ENCODE measurements at regions not wholly inside any gene's neighbourhood (a gene's known extent, or its start where the extent isn't known, plus 50 kb on each side); places are given as distances from the start of the nearest gene placed in this dataset.

DNA sequence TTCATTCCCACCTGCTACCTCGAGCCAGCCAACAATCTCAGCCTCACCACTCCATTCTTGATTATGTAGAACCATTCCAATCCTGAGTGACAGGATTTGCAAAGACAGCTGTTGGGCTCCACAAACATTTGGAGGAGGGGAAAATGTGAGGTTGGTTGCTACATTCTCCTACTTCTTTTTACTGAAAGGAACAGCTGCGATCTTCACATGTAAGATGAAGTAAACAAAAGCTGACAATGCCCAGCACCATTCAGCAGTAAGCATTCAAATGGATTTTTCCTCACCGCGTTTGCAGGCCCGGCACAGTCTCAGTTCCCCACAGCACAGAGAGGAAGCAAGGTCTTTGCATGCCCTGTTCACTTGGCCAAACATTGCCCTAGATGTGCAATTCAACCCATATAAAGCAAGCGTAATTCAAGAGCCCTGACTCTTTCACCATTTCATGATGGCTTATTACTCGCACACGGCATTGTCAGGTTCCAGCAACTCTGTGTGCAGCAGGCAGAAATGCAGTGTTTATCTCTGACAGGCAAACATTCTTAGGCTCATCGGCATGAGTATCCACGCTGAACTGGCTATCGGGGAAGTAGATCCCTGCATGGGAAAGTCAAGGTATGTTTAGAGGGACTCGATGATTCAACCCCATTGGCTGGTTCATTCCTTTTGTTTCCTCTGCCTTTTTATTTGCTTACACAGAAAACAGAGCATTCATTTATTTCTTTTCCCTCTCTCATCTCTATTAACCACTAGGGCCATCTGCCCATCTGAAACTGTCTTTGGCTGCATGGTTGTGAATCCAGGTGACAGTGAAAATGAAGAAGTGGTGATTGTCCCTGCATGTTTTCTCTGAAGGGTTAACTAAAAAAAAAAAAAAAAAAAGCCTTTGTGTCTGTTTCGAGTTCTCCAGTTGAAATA, 236.1 kb upstream of the PLEKHG7 start:
- H3K9ac ChIP-seq (ENCODE audit: insufficient read length): no peak overlapping the region
- no peak for DNase-seq (ENCODE audit: low read depth, low spot score)
- H3K27ac ChIP-seq: no peak overlapping the region
- H3K4me3 ChIP-seq: no peak overlapping the region
- no peaks in the 10 kb centered on the region for H3K9me3 ChIP-seq (ENCODE audit: low read depth, low read length)
- TF ChIP-seq POLR2AphosphoS5 (IDR thresholded peaks at IDR 0.05; ENCODE audit: borderline replicate concordance, low read depth, low read length) (no peak), FOXP2 (optimal IDR thresholded peaks at IDR 0.05; ENCODE audit: control extremely low read depth, extremely low read length, insufficient read depth) (no peak), EZH2 (IDR thresholded peaks at IDR 0.05) (no peak)
- H3K36me3 ChIP-seq (ENCODE audit: insufficient read depth, low read length): no peaks in the 10 kb centered on the region

DNA sequence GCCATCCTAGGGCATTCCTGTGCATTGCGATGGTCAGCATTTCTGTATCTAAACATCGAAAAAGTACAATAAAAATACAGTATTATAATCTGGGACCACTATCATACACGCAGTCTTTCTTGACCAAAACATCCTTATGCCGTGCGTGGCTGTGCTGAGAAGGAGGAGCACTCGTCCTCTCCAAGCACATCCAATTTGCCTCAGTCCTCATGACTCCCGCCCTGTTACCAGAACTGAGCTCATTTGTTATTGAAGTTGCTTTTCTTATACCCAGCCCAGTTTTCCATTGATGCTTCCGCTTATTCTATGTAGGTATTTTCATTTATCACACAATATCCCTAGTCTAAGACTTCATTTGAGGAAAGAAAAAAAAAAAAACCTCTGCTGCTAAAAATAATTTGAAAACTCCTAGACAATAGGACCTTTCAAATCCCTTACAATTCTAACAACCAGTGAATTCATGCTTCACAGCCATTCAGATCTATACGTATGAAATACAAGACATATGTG, 236.9 kb upstream of the PLEKHG7 start:
- DNase-seq (ENCODE audit: low read depth, low spot score): no peak
- H3K4me3 ChIP-seq: no peak overlapping the region

DNA sequence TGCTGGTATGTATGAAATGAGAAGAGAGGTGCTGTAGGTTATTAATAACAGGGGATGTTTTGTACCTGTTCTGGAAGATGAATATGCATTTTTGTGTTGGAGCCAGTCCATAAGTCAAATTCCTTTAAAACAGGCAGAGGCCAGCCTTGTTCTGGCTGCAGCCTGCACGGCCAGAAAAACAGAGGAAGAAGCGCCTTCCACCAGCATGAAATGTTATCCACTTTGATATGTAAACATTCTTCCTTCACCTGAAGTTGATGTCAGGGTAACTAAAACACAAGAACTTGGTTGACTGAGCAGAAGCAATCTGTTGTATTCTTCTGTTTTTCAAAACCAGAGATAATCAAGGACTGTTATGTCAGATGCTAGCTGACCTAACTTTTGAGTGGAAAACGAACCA, 237.9 kb upstream of the PLEKHG7 start:
- no peaks in the 10 kb centered on the region for H3K36me3 ChIP-seq (ENCODE audit: insufficient read depth, low read length)
- no peak overlapping the region for H3K27ac ChIP-seq
- no peaks in the 10 kb centered on the region for H3K9me3 ChIP-seq (ENCODE audit: low read depth, low read length)
- no peak overlapping the region for H3K4me3 ChIP-seq
- H3K9ac ChIP-seq (ENCODE audit: insufficient read length): no peak overlapping the region
- no peak for DNase-seq (ENCODE audit: low read depth, low spot score)
- TF ChIP-seq EZH2 (IDR thresholded peaks at IDR 0.05) (no peak), FOXP2 (optimal IDR thresholded peaks at IDR 0.05; ENCODE audit: control extremely low read depth, extremely low read length, insufficient read depth) (no peak), POLR2AphosphoS5 (IDR thresholded peaks at IDR 0.05; ENCODE audit: borderline replicate concordance, low read depth, low read length) (no peak)

More for the DNA sequence above, 236.9 kb upstream of the PLEKHG7 start:
- no peaks in the 10 kb centered on the region for H3K36me3 ChIP-seq (ENCODE audit: insufficient read depth, low read length)
- no peak overlapping the region for H3K27ac ChIP-seq
- no peak overlapping the region for H3K9ac ChIP-seq (ENCODE audit: insufficient read length)
- no peak for TF ChIP-seq FOXP2 (optimal IDR thresholded peaks at IDR 0.05; ENCODE audit: control extremely low read depth, extremely low read length, insufficient read depth)
- TF ChIP-seq EZH2 (IDR thresholded peaks at IDR 0.05): no peak
- no peak for TF ChIP-seq POLR2AphosphoS5 (IDR thresholded peaks at IDR 0.05; ENCODE audit: borderline replicate concordance, low read depth, low read length)
- H3K9me3 ChIP-seq (ENCODE audit: low read depth, low read length): no peaks in the 10 kb centered on the region

DNA sequence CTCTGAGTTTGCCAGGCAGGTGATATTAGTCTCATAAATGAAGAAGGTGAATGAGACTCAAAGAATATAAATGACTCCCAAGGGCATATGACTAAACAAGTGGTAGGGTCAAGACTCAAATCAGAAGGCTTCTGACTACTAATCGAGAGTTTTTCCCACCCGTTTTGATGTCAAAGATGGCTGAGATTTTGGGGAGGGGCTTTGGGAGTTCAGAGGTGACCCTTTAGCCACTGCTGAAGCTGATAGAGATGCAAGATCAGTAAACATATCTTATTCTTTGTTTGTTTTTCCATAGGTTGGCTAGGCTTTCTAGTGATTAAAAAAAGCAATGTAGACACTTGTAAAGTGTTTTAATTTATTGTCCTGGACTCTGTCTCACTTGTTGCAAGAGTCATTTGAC, 239.6 kb upstream of the PLEKHG7 start:
- Histone ChIP-seq H3K9ac (ENCODE audit: insufficient read length) (no peak overlapping the region), H3K36me3 (ENCODE audit: insufficient read depth, low read length) (no peaks in the 10 kb centered on the region), H3K9me3 (ENCODE audit: low read depth, low read length) (no peaks in the 10 kb centered on the region), H3K4me3 (no peak overlapping the region), H3K27ac (no peak overlapping the region)
- DNase-seq (ENCODE audit: low read depth, low spot score): no peak
- TF ChIP-seq FOXP2 (optimal IDR thresholded peaks at IDR 0.05; ENCODE audit: control extremely low read depth, extremely low read length, insufficient read depth): no peak
- no peak for TF ChIP-seq POLR2AphosphoS5 (IDR thresholded peaks at IDR 0.05; ENCODE audit: borderline replicate concordance, low read depth, low read length)
- TF ChIP-seq EZH2 (IDR thresholded peaks at IDR 0.05): no peak

DNA sequence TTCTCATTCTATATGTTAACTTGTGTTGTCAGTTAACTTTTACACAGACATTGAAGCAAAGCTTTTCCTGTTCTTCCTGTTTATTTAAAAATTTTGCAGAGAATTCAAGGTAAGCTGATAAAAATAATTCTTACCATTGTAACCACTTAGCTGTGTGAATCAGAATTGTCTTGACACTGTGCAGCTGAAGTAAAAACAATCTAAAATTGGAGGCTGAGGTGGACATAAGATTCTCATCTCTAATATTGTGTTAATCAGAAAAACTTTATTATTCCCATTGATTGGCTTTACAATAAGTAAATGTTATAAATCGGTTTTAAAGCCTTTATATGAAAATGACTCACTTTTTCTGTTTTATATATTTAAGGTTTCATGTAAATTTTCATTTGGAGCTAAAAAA, 240.3 kb upstream of the PLEKHG7 start:
- no peaks in the 10 kb centered on the region for H3K36me3 ChIP-seq (ENCODE audit: insufficient read depth, low read length)
- no peak overlapping the region for H3K27ac ChIP-seq
- H3K9me3 ChIP-seq (ENCODE audit: low read depth, low read length): no peaks in the 10 kb centered on the region
- TF ChIP-seq FOXP2 (optimal IDR thresholded peaks at IDR 0.05; ENCODE audit: control extremely low read depth, extremely low read length, insufficient read depth) (no peak), POLR2AphosphoS5 (IDR thresholded peaks at IDR 0.05; ENCODE audit: borderline replicate concordance, low read depth, low read length) (no peak), EZH2 (IDR thresholded peaks at IDR 0.05) (no peak)
- no peak overlapping the region for H3K4me3 ChIP-seq
- DNase-seq (ENCODE audit: low read depth, low spot score): no peak
- H3K9ac ChIP-seq (ENCODE audit: insufficient read length): no peak overlapping the region

DNA sequence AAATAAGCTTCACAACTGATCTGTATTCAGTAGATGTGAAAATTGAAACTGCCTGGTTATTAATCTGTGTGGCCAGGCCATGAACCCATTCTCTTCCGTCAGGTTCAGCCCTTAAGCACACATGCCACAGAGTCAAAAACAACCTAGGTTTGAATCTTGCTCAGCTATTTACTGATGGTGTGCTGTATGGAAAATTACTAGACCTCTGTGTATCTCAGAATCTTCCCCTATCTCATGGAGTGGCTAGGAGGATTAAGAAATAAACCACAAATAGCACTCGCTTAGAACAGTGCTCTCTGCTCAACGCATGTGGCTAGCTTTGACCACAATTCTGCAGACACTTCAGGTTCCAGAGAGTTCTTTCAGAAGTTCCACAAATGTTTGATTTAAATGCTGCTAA, 240.7 kb upstream of the PLEKHG7 start:
- H3K27ac ChIP-seq: no peak overlapping the region
- no peaks in the 10 kb centered on the region for H3K36me3 ChIP-seq (ENCODE audit: insufficient read depth, low read length)
- H3K9me3 ChIP-seq (ENCODE audit: low read depth, low read length): no peaks in the 10 kb centered on the region
- TF ChIP-seq EZH2 (IDR thresholded peaks at IDR 0.05) (no peak), POLR2AphosphoS5 (IDR thresholded peaks at IDR 0.05; ENCODE audit: borderline replicate concordance, low read depth, low read length) (no peak), FOXP2 (optimal IDR thresholded peaks at IDR 0.05; ENCODE audit: control extremely low read depth, extremely low read length, insufficient read depth) (no peak)
- H3K9ac ChIP-seq (ENCODE audit: insufficient read length): no peak overlapping the region
- H3K4me3 ChIP-seq: no peak overlapping the region
- no peak for DNase-seq (ENCODE audit: low read depth, low spot score)

DNA sequence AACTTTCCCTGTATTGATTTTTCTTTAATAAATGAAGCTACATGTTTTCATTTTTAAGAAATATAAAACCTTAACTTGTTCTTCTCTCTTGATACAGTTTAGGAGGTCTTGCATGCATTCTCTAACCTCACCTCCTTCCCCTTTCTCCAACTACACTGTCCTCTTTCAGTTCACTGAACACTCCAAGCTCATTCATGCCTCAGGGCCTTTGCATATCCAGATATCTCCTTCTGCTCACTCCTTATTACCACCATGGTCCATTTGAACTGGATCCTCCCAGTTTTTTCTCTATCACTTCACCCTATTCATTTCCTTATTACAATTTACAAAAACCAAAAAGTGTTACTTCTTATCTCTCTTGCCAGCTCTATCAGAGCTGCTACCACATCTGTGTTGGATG, 242.9 kb upstream of the PLEKHG7 start:
- H3K9ac ChIP-seq (ENCODE audit: insufficient read length): no peak overlapping the region
- no peak for DNase-seq (ENCODE audit: low read depth, low spot score)
- H3K27ac ChIP-seq: no peak overlapping the region
- TF ChIP-seq EZH2 (IDR thresholded peaks at IDR 0.05) (no peak), POLR2AphosphoS5 (IDR thresholded peaks at IDR 0.05; ENCODE audit: borderline replicate concordance, low read depth, low read length) (no peak), FOXP2 (optimal IDR thresholded peaks at IDR 0.05; ENCODE audit: control extremely low read depth, extremely low read length, insufficient read depth) (no peak)
- no peaks in the 10 kb centered on the region for H3K36me3 ChIP-seq (ENCODE audit: insufficient read depth, low read length)
- no peaks in the 10 kb centered on the region for H3K9me3 ChIP-seq (ENCODE audit: low read depth, low read length)
- H3K4me3 ChIP-seq: no peak overlapping the region

DNA sequence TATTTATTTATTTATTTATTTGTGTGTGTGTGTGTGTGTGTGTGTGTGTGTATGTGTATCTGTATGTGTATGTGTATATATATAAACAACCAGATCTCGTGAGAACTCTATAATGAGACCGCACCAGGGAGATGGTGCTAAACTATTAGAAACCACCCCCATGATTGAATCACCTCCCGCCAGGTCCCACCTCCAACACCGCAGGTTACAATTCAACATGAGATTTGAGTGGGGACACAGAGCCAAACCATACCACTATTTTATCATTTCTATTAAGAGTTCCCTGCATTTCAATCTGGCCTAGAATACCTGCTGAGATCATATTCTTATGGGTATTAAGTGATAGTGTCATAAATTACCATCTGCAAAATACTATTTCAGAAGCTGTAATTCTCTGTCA, 243.8 kb upstream of the PLEKHG7 start:
- no peak overlapping the region for H3K27ac ChIP-seq
- no peaks in the 10 kb centered on the region for H3K9me3 ChIP-seq (ENCODE audit: low read depth, low read length)
- no peak overlapping the region for H3K9ac ChIP-seq (ENCODE audit: insufficient read length)
- no peak for DNase-seq (ENCODE audit: low read depth, low spot score)
- no peak for TF ChIP-seq POLR2AphosphoS5 (IDR thresholded peaks at IDR 0.05; ENCODE audit: borderline replicate concordance, low read depth, low read length)
- TF ChIP-seq EZH2 (IDR thresholded peaks at IDR 0.05): no peak
- no peak for TF ChIP-seq FOXP2 (optimal IDR thresholded peaks at IDR 0.05; ENCODE audit: control extremely low read depth, extremely low read length, insufficient read depth)
- H3K36me3 ChIP-seq (ENCODE audit: insufficient read depth, low read length): no peaks in the 10 kb centered on the region
- H3K4me3 ChIP-seq: no peak overlapping the region
